WTC11 (cell line): ENCODE measurements at regions not wholly inside any gene's neighbourhood (a gene's known extent, or its start where the extent isn't known, plus 50 kb on each side); places are given as distances from the start of the nearest gene placed in this dataset.

Experiments used
- ATAC-seq: fragments of 200-7000 bp; cut with Tn5 transposase; 2 replicates; pipeline ENCODE4 v1.10.0; 2021; ENCODE audit warnings: mild to moderate bottlenecking, moderate library complexity
- CTCF ChIA-PET: fragments of 300-600 bp; sonication (Branson Sonifier 250); formaldehyde crosslinking; loops from one replicate; lab custom pipeline; 2021; ENCODE audit warnings: antibody characterized with exemption; lab: Charles Lee
- POLR2A ChIA-PET: fragments of 350-600 bp; sonication (Branson Sonifier 250); formaldehyde crosslinking; loops from one replicate; lab custom pipeline; 2021; ENCODE audit warnings: antibody characterized with exemption; lab: Charles Lee
- DNase-seq: peaks from one replicate; pipeline ENCODE4 v3.0.0; 2021; ENCODE audit warnings: low spot score
- H3K27ac Mint-ChIP-seq: 2 replicates; pipeline ENCODE4 v1.8.0; 2021; ENCODE audit warnings: mixed read lengths
- H3K27me3 Mint-ChIP-seq: 2 replicates; pipeline ENCODE4 v1.8.0; 2021; ENCODE audit warnings: low read depth, mild to moderate bottlenecking, moderate library complexity, mixed read lengths
- H3K36me3 Mint-ChIP-seq: 2 replicates; pipeline ENCODE4 v1.8.0; 2021; ENCODE audit warnings: mixed read lengths
- H3K4me1 Mint-ChIP-seq: 2 replicates; pipeline ENCODE4 v1.8.0; 2022; ENCODE audit warnings: mixed read lengths
- H3K4me3 Mint-ChIP-seq: 2 replicates; pipeline ENCODE4 v1.8.0; 2021; ENCODE audit warnings: mild to moderate bottlenecking, moderate library complexity, mixed read lengths
- H3K9me3 Mint-ChIP-seq: 2 replicates; pipeline ENCODE4 v1.8.0; 2021; ENCODE audit warnings: mixed read lengths
- ATF2 ChIP-seq: sonication (generic); formaldehyde crosslinking; IDR thresholded peaks from 2 replicates; pipeline ENCODE4 v1.8.1; 2022; ENCODE audit warnings: low read depth, missing genetic modification reagents, borderline replicate concordance
- FOXP1 ChIP-seq: sonication (generic); formaldehyde crosslinking; IDR thresholded peaks from 2 replicates; pipeline ENCODE4 v1.8.0; 2022; ENCODE audit warnings: missing genetic modification reagents, mild to moderate bottlenecking, moderate library complexity, borderline replicate concordance
- FOXP4 ChIP-seq: sonication (generic); formaldehyde crosslinking; IDR thresholded peaks from 2 replicates; pipeline ENCODE4 v1.8.0; 2022; ENCODE audit warnings: mild to moderate bottlenecking, missing genetic modification reagents
- GABPB1 ChIP-seq: sonication (generic); formaldehyde crosslinking; IDR thresholded peaks from 2 replicates; pipeline ENCODE4 v1.8.1; 2023; ENCODE audit warnings: mild to moderate bottlenecking, missing genetic modification reagents
- GRHL2 ChIP-seq: fragments of 250-450 bp; sonication (Bioruptor Pico); IDR thresholded peaks from 2 replicates; pipeline ENCODE4 v1.8.0; 2022; ENCODE audit warnings: mild to moderate bottlenecking, moderate library complexity; ENCODE audit not compliant: insufficient replicate concordance, severe bottlenecking
- MYBL2 ChIP-seq: sonication (generic); formaldehyde crosslinking; IDR thresholded peaks from 2 replicates; pipeline ENCODE4 v1.8.1; 2023; ENCODE audit warnings: mild to moderate bottlenecking, moderate library complexity, missing genetic modification reagents
- SMAD3 ChIP-seq: sonication (generic); formaldehyde crosslinking; IDR thresholded peaks from 2 replicates; pipeline ENCODE4 v1.8.0; 2022; ENCODE audit warnings: missing genetic modification reagents, mild to moderate bottlenecking, borderline replicate concordance
- STAT6 ChIP-seq: sonication (generic); formaldehyde crosslinking; conservative IDR thresholded peaks from 2 replicates; pipeline ENCODE4 v1.8.1; 2023; ENCODE audit warnings: mild to moderate bottlenecking, low read depth, missing genetic modification reagents, moderate library complexity
- TCF7 ChIP-seq: sonication (generic); formaldehyde crosslinking; IDR thresholded peaks from 2 replicates; pipeline ENCODE4 v1.8.0; 2022; ENCODE audit warnings: mild to moderate bottlenecking, low read depth, missing genetic modification reagents, moderate library complexity
- TEAD4 ChIP-seq: sonication (generic); formaldehyde crosslinking; IDR thresholded peaks from 2 replicates; pipeline ENCODE4 v1.8.0; 2022; ENCODE audit warnings: mild to moderate bottlenecking, missing genetic modification reagents
- ZMAT4 ChIP-seq: fragments of 250-450 bp; sonication (Bioruptor Pico); IDR thresholded peaks from 2 replicates; pipeline ENCODE4 v1.9.0; 2021; ENCODE audit warnings: mild to moderate bottlenecking
- ZNF232 ChIP-seq: sonication (generic); formaldehyde crosslinking; IDR thresholded peaks from 2 replicates; pipeline ENCODE4 v1.8.0; 2022; ENCODE audit warnings: mild to moderate bottlenecking, missing genetic modification reagents
- ZNF281 ChIP-seq: sonication (generic); formaldehyde crosslinking; IDR thresholded peaks from 2 replicates; pipeline ENCODE4 v1.8.0; 2023; ENCODE audit warnings: mild to moderate bottlenecking, missing genetic modification reagents
- ZNF671 ChIP-seq: fragments of 250-450 bp; sonication (Bioruptor Pico); IDR thresholded peaks from 2 replicates; pipeline ENCODE4 v1.8.0; 2021; ENCODE audit warnings: mild to moderate bottlenecking
- TF ChIP-seq, protein P1 (sequence below): sonication (generic); formaldehyde crosslinking; IDR thresholded peaks from 2 replicates; pipeline ENCODE4 v1.8.0; 2023; ENCODE audit warnings: missing genetic modification reagents
- TF ChIP-seq, protein P2 (sequence below): sonication (generic); formaldehyde crosslinking; IDR thresholded peaks from 2 replicates; pipeline ENCODE4 v1.8.0; 2022; ENCODE audit warnings: mild to moderate bottlenecking, missing genetic modification reagents
- TF ChIP-seq, protein P3 (sequence below): sonication (generic); formaldehyde crosslinking; IDR thresholded peaks from 2 replicates; pipeline ENCODE4 v1.8.1; 2023; ENCODE audit warnings: mild to moderate bottlenecking, missing genetic modification reagents, borderline replicate concordance

DNA sequence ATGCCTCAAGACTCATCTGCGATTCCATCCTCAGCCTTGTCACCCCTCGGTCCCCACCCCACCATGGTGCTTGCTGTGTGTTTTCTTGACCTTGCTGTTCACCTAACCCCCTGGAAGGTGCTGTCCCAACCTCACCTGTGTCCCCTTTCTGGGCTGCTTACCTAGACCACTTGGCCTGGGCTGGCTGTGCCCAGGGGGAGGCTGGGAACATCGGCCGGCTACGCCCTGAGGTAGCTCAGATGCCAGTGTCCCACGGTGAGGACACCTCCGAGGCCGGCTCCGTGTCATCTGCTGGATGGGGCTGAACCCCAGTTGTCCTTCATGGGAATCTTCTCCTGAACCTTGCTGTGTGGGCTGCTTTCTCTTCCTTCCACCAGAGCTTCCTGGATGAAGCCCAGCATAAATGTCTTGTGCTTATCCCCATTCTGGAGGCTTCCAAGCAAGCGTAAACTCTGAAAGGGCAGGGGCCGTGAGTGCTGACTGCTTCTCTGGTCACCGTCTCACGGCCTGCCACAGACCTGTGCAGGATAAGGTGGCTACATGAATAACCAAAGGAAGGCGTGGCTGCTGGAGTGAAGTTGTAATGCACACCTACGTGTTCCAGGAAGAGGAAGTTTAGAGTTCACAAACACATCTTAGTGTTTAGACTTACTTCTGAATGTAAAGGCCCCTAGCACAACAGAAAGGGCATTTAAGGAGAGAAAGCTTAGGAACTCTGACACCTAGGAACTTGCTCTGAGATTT is 724.3 kb downstream of the TBC1D22A start:
- no peak overlapping the region for H3K27ac Mint-ChIP-seq
- TF ChIP-seq, protein P1, sequence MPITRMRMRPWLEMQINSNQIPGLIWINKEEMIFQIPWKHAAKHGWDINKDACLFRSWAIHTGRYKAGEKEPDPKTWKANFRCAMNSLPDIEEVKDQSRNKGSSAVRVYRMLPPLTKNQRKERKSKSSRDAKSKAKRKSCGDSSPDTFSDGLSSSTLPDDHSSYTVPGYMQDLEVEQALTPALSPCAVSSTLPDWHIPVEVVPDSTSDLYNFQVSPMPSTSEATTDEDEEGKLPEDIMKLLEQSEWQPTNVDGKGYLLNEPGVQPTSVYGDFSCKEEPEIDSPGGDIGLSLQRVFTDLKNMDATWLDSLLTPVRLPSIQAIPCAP: no peak
- TF ChIP-seq FOXP1 (CRISPR knock-in tag) (no peak), ZNF232 (CRISPR knock-in tag) (no peak), TCF7 (CRISPR knock-in tag) (no peak), FOXP4 (CRISPR knock-in tag) (no peak), ZNF281 (CRISPR knock-in tag) (no peak), ZNF671 (CRISPR knock-in tag) (no peak), TEAD4 (CRISPR knock-in tag) (no peak), ATF2 (CRISPR knock-in tag) (no peak), ZMAT4 (no peak), GABPB1 (CRISPR knock-in tag) (no peak), SMAD3 (CRISPR knock-in tag) (no peak), MYBL2 (CRISPR knock-in tag) (no peak), STAT6 (CRISPR knock-in tag) (no peak), GRHL2 (CRISPR knock-in tag) (no peak)
- TF ChIP-seq, protein P2, sequence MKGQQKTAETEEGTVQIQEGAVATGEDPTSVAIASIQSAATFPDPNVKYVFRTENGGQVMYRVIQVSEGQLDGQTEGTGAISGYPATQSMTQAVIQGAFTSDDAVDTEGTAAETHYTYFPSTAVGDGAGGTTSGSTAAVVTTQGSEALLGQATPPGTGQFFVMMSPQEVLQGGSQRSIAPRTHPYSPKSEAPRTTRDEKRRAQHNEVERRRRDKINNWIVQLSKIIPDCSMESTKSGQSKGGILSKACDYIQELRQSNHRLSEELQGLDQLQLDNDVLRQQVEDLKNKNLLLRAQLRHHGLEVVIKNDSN: no peak
- TF ChIP-seq, protein P3, sequence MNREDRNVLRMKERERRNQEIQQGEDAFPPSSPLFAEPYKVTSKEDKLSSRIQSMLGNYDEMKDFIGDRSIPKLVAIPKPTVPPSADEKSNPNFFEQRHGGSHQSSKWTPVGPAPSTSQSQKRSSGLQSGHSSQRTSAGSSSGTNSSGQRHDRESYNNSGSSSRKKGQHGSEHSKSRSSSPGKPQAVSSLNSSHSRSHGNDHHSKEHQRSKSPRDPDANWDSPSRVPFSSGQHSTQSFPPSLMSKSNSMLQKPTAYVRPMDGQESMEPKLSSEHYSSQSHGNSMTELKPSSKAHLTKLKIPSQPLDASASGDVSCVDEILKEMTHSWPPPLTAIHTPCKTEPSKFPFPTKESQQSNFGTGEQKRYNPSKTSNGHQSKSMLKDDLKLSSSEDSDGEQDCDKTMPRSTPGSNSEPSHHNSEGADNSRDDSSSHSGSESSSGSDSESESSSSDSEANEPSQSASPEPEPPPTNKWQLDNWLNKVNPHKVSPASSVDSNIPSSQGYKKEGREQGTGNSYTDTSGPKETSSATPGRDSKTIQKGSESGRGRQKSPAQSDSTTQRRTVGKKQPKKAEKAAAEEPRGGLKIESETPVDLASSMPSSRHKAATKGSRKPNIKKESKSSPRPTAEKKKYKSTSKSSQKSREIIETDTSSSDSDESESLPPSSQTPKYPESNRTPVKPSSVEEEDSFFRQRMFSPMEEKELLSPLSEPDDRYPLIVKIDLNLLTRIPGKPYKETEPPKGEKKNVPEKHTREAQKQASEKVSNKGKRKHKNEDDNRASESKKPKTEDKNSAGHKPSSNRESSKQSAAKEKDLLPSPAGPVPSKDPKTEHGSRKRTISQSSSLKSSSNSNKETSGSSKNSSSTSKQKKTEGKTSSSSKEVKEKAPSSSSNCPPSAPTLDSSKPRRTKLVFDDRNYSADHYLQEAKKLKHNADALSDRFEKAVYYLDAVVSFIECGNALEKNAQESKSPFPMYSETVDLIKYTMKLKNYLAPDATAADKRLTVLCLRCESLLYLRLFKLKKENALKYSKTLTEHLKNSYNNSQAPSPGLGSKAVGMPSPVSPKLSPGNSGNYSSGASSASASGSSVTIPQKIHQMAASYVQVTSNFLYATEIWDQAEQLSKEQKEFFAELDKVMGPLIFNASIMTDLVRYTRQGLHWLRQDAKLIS (CRISPR knock-in tag): no peak
- no peak overlapping the region for H3K4me3 Mint-ChIP-seq
- H3K27me3 Mint-ChIP-seq: peaks cover 7% of the 10 kb centered on the region
- POLR2A ChIA-PET: interaction anchor here (0.6 kb wide), 1 partner anchor 130 kb away, joined by 5 read pairs; no protein-coding TSS in a partner anchor
- no peak for ATAC-seq
- peaks cover 3% of the 10 kb centered on the region; the same call in 1 of the 2 replicates for H3K4me1 Mint-ChIP-seq
- peaks cover 32% of the 10 kb centered on the region for H3K36me3 Mint-ChIP-seq
- DNase-seq: no peak
- peaks cover 44% of the 10 kb centered on the region for H3K9me3 Mint-ChIP-seq
- CTCF ChIA-PET: no interaction called here
